ENCODE measurements at regions not wholly inside any gene's neighbourhood (a gene's known extent, or its start where the extent isn't known, plus 50 kb on each side); places are given as distances from the start of the nearest gene placed in this dataset.

- H3K27ac ChIP-seq: no peak overlapping the region
- no peaks in the 10 kb centered on the region for H3K4me1 ChIP-seq
- no peak overlapping the region for H3K4me3 ChIP-seq (replicated peaks in 1 of 3)
- intact Hi-C loops (cut with DNase I): no loop called here
- WGBS, 2 donors: 51 to 77% methylated on average over 2 of the region's 2 CpGs
- H3K9me3 ChIP-seq: no peaks in the 10 kb centered on the region
- H3K36me3 ChIP-seq: no peaks in the 10 kb centered on the region
- no peak for DNase-seq
- TF ChIP-seq, protein P1, sequence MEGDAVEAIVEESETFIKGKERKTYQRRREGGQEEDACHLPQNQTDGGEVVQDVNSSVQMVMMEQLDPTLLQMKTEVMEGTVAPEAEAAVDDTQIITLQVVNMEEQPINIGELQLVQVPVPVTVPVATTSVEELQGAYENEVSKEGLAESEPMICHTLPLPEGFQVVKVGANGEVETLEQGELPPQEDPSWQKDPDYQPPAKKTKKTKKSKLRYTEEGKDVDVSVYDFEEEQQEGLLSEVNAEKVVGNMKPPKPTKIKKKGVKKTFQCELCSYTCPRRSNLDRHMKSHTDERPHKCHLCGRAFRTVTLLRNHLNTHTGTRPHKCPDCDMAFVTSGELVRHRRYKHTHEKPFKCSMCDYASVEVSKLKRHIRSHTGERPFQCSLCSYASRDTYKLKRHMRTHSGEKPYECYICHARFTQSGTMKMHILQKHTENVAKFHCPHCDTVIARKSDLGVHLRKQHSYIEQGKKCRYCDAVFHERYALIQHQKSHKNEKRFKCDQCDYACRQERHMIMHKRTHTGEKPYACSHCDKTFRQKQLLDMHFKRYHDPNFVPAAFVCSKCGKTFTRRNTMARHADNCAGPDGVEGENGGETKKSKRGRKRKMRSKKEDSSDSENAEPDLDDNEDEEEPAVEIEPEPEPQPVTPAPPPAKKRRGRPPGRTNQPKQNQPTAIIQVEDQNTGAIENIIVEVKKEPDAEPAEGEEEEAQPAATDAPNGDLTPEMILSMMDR (IDR thresholded peaks at IDR 0.05): no peak
- TF ChIP-seq POLR2A (IDR thresholded peaks at IDR 0.05): no peak
- no peaks in the 10 kb centered on the region for H3K27me3 ChIP-seq
Observed at GRCh38 chrX:15953801-15954200, 99.2 kb upstream of the AP1S2 start.

- Histone ChIP-seq H3K27me3 (no peaks in the 10 kb centered on the region), H3K27ac (no peak overlapping the region), H3K9me3 (no peaks in the 10 kb centered on the region), H3K36me3 (no peaks in the 10 kb centered on the region), H3K4me3 (replicated peaks in 1 of 3) (no peak overlapping the region), H3K4me1 (no peaks in the 10 kb centered on the region)
- no peak for DNase-seq
- intact Hi-C loops (cut with DNase I): no loop called here
- TF ChIP-seq, protein P1 (IDR thresholded peaks at IDR 0.05): no peak
- no peak for TF ChIP-seq POLR2A (IDR thresholded peaks at IDR 0.05)
- WGBS, 2 donors: 95 to 100% methylated on average over 2 of the region's 2 CpGs
Observed at GRCh38 chrX:15952212-15952611, 97.6 kb upstream of the AP1S2 start.

DNA sequence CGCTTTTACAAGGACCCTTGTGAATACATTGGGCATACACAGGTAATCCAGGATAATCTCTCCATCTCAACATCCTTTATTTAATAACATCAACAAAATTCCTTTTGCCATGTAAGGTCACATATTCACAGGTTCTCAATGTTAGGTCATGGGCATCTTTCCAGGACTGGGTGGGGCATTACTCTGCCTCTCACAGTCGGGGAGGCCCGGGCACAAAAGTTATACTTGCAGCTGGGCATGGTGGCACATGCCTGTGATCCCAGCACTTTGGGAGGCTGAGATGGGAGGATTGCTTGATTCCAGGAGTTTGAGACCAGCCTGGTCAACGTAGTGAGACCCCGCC, 93.7 kb upstream of the AP1S2 start:
- H3K4me3 ChIP-seq (replicated peaks in 1 of 3): no peak overlapping the region
- TF ChIP-seq, protein P1 (IDR thresholded peaks at IDR 0.05): no peak
- no peak for TF ChIP-seq POLR2A (IDR thresholded peaks at IDR 0.05)
- WGBS, 2 donors: 85 to 95% methylated on average over 5 of the region's 5 CpGs
- H3K36me3 ChIP-seq: no peaks in the 10 kb centered on the region
- H3K27me3 ChIP-seq: no peaks in the 10 kb centered on the region
- no peaks in the 10 kb centered on the region for H3K9me3 ChIP-seq
- intact Hi-C loops (cut with DNase I): no loop called here
- no peak overlapping the region for H3K27ac ChIP-seq
- H3K4me1 ChIP-seq: no peaks in the 10 kb centered on the region
- no peak for DNase-seq

- no peak overlapping the region for H3K4me3 ChIP-seq (replicated peaks in 1 of 3)
- H3K27ac ChIP-seq: no peak overlapping the region
- H3K27me3 ChIP-seq: no peaks in the 10 kb centered on the region
- intact Hi-C loops (cut with DNase I): no loop called here
- no peak for TF ChIP-seq POLR2A (IDR thresholded peaks at IDR 0.05)
- TF ChIP-seq, protein P1 (IDR thresholded peaks at IDR 0.05): no peak
- WGBS, 2 donors: 19 to 20% methylated on average over 1 of the region's 1 CpG
- DNase-seq: no peak
- H3K4me1 ChIP-seq: no peaks in the 10 kb centered on the region
- no peaks in the 10 kb centered on the region for H3K9me3 ChIP-seq
- H3K36me3 ChIP-seq: no peaks in the 10 kb centered on the region
Observed at GRCh38 chrX:15947648-15948317, 93.2 kb upstream of the AP1S2 start.

GRCh38 chrX:15946783-15947580, 92.4 kb upstream of the AP1S2 start:
- Histone ChIP-seq H3K36me3 (no peaks in the 10 kb centered on the region), H3K4me3 (replicated peaks in 1 of 3) (no peak overlapping the region), H3K27ac (no peak overlapping the region), H3K4me1 (no peaks in the 10 kb centered on the region), H3K9me3 (no peaks in the 10 kb centered on the region), H3K27me3 (no peaks in the 10 kb centered on the region)
- intact Hi-C loops (cut with DNase I): no loop called here
- WGBS, 2 donors: 73 to 87% methylated on average over 6 of the region's 6 CpGs
- no peak for DNase-seq
- TF ChIP-seq POLR2A (IDR thresholded peaks at IDR 0.05): no peak

All from thyroid gland (tissue), 4 donors.